ENCODE measurements at regions not wholly inside any gene's neighbourhood (a gene's known extent, or its start where the extent isn't known, plus 50 kb on each side); places are given as distances from the start of the nearest gene placed in this dataset.

DNA sequence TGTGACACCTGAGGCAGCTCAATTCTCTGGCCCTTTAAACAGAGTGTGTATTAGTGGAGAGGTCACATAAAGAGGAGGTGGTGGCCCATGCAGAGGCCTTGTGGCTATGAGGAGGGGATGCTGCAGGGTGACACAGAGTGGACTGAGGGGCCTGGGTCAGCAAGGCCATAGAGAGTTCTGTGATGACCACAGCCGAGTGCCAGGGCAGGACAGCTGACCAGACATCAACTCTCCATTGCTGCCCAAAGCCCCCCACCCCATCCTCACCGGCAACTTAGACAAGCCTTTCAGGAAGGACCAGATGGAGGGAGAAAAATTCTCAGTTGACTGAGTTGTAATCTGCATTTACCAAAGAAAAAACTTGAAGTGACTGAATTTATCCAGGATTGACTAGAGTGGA, 378.1 kb downstream of the RPS24 start:
- TF ChIP-seq, protein P1, sequence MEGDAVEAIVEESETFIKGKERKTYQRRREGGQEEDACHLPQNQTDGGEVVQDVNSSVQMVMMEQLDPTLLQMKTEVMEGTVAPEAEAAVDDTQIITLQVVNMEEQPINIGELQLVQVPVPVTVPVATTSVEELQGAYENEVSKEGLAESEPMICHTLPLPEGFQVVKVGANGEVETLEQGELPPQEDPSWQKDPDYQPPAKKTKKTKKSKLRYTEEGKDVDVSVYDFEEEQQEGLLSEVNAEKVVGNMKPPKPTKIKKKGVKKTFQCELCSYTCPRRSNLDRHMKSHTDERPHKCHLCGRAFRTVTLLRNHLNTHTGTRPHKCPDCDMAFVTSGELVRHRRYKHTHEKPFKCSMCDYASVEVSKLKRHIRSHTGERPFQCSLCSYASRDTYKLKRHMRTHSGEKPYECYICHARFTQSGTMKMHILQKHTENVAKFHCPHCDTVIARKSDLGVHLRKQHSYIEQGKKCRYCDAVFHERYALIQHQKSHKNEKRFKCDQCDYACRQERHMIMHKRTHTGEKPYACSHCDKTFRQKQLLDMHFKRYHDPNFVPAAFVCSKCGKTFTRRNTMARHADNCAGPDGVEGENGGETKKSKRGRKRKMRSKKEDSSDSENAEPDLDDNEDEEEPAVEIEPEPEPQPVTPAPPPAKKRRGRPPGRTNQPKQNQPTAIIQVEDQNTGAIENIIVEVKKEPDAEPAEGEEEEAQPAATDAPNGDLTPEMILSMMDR (IDR thresholded peaks at IDR 0.05), result no peak
- TF ChIP-seq EZH2 (IDR thresholded peaks at IDR 0.05; ENCODE audit: borderline replicate concordance, insufficient read depth, low read depth, low read length, poor library complexity, severe bottlenecking), result no peak
